HepG2 (cell line): ENCODE measurements at regions not wholly inside any gene's neighbourhood (a gene's known extent, or its start where the extent isn't known, plus 50 kb on each side); places are given as distances from the start of the nearest gene placed in this dataset.

ENCODE experiments used
- ATAC-seq: fragments of 200-7000 bp; cut with Tn5 transposase; 3 replicates; pipeline ENCODE4 v1.9.1; 2020; ENCODE audit warnings: mild to moderate bottlenecking, moderate library complexity
- BruUV-seq: library from RNA; stranded (reverse); fragments of 400-500 nt; replicated peaks from 2 replicates; lab custom pipeline; 2021; lab: Mats Ljungman, UMichigan
- CTCF ChIA-PET: fragments of 300-600 bp; formaldehyde crosslinking; extraction: SDS; loops from one replicate; lab custom pipeline; 2021; ENCODE audit warnings: low total read pairs, inconsistent platforms, low intra/inter-chr PET ratio; lab: Yijun Ruan, JAX
- POLR2A ChIA-PET: fragments of 350-600 bp; sonication (Branson Sonifier 250); formaldehyde crosslinking; loops from one replicate; lab custom pipeline; 2020; ENCODE audit warnings: antibody characterized with exemption, inconsistent platforms; lab: Yijun Ruan, JAX
- DNase-seq: peaks from one replicate; pipeline ENCODE4 v3.0.0-alpha.2; 2015; ENCODE audit warnings: low spot score
- FAIRE-seq: peaks from 3 replicates; lab custom pipeline; 2011; peaks lifted over from hg19 to GRCh38; lab: Jason Lieb, UNC
- H2AFZ ChIP-seq: one replicate; pipeline ENCODE4 v1.6.1; 2011; ENCODE audit warnings: low read length, inconsistent platforms
- H3K27ac ChIP-seq: fragments of 300-600 bp; 3 replicates; pipeline ENCODE4 v1.8.0; 2011; ENCODE audit warnings: mixed run types, mild to moderate bottlenecking, mixed read lengths, low read length, inconsistent platforms; ENCODE audit not compliant: insufficient read depth; ENCODE audit errors: extremely low read length
- H3K27me3 ChIP-seq, 2 experiments: fragments of 200-600 bp in 1 of 2; 2 replicates in 1 of 2; 3 replicates in 1 of 2; pipeline versions ENCODE4 v1.6.0 to v1.8.0; 2011; ENCODE audit warnings: low read length in 2 of 2, mild to moderate bottlenecking in 2 of 2, moderate library complexity in 2 of 2, inconsistent platforms in 1 of 2; ENCODE audit not compliant: insufficient read depth in 2 of 2, control insufficient read depth in 1 of 2
- H3K36me3 ChIP-seq, 2 experiments: fragments of 200-600 bp in 1 of 2; replicated peaks in 1 of 2; 2 replicates in 1 of 2; 3 replicates in 1 of 2; pipeline versions ENCODE4 v1.5.1 to v1.8.0; 2011; ENCODE audit warnings: low read length in 2 of 2, inconsistent platforms in 1 of 2; ENCODE audit not compliant: insufficient read depth in 2 of 2, control insufficient read depth in 1 of 2
- H3K4me1 ChIP-seq: 2 replicates; pipeline ENCODE4 v1.5.1; 2012; ENCODE audit warnings: low read length, inconsistent platforms; ENCODE audit not compliant: insufficient read depth
- H3K4me2 ChIP-seq: 2 replicates; pipeline ENCODE4 v1.6.0; 2011; ENCODE audit warnings: low read depth, low read length, inconsistent platforms
- H3K4me3 ChIP-seq, 3 experiments: fragments of 200-600 bp in 1 of 3; sonication (generic), shearing (Covaris generic) in 1 of 3; replicated peaks in 1 of 3; 2 replicates each; pipeline ENCODE4 v1.5.1; 2011 to 2016; ENCODE audit warnings: low read length in 3 of 3, inconsistent platforms in 2 of 3, low read depth in 2 of 3, mild to moderate bottlenecking in 2 of 3, control low read depth in 1 of 3, mixed read lengths in 1 of 3; ENCODE audit not compliant: insufficient read depth in 1 of 3
- H3K79me2 ChIP-seq: one replicate; pipeline ENCODE4 v1.6.1; 2011; ENCODE audit warnings: low read length, inconsistent platforms; ENCODE audit not compliant: insufficient read depth
- H3K9ac ChIP-seq: 2 replicates; pipeline ENCODE4 v1.6.0; 2011; ENCODE audit warnings: mild to moderate bottlenecking, low read depth, low read length, inconsistent platforms; ENCODE audit not compliant: insufficient read depth
- H3K9me3 ChIP-seq: 2 replicates; pipeline ENCODE4 v1.5.1; 2012; ENCODE audit warnings: mild to moderate bottlenecking, low read length
- H4K20me1 ChIP-seq: 2 replicates; pipeline ENCODE4 v1.6.0; 2011; ENCODE audit warnings: inconsistent platforms, mild to moderate bottlenecking, low read length, moderate library complexity; ENCODE audit not compliant: insufficient read depth
- ARID2 ChIP-seq: sonication (generic); formaldehyde crosslinking; IDR thresholded peaks from 2 replicates; pipeline ENCODE4 v1.8.1; 2022; ENCODE audit warnings: mild to moderate bottlenecking, missing genetic modification reagents, borderline replicate concordance
- ATF7 ChIP-seq, 2 experiments: fragments of 450-650 bp in 1 of 2; sonication (generic) in 1 of 2; formaldehyde crosslinking in 1 of 2; IDR thresholded peaks; 2 replicates each; pipeline versions ENCODE4 v1.4.0 to v1.6.1; 2016 to 2020; ENCODE audit warnings: antibody characterized with exemption in 1 of 2, mild to moderate bottlenecking in 1 of 2, missing genetic modification reagents in 1 of 2
- HNRNPH1 ChIP-seq: fragments of 200-400 bp; formaldehyde crosslinking; optimal IDR thresholded peaks from 2 replicates; pipeline ENCODE3; 2017; ENCODE audit warnings: mild to moderate bottlenecking, low read depth, low read length
- JDP2 ChIP-seq: sonication (generic); formaldehyde crosslinking; IDR thresholded peaks from 2 replicates; pipeline ENCODE4 v1.8.1; 2022; ENCODE audit warnings: missing genetic modification reagents, borderline replicate concordance
- MAFF ChIP-seq: IDR thresholded peaks from 2 replicates; pipeline ENCODE4 v1.6.1; 2011; ENCODE audit warnings: low read depth, low read length, improper control_type of control experiment
- MAFK ChIP-seq, 2 experiments: IDR thresholded peaks in 1 of 2; conservative IDR thresholded peaks in 1 of 2; 2 replicates each; pipeline ENCODE4 v1.6.1; 2011; ENCODE audit warnings: improper control_type of control experiment in 2 of 2, low read length in 2 of 2
- RFX3 ChIP-seq: IDR thresholded peaks from 2 replicates; pipeline ENCODE4 v1.6.1; 2016; ENCODE audit warnings: missing biosample characterization, missing genetic modification reagents
- ZBTB42 ChIP-seq: sonication (generic); formaldehyde crosslinking; IDR thresholded peaks from 2 replicates; pipeline ENCODE4 v1.5.0; 2020; ENCODE audit warnings: mild to moderate bottlenecking, missing genetic modification reagents
- ZFP36 ChIP-seq: fragments of 150-350 bp; IDR thresholded peaks from 2 replicates; pipeline ENCODE4 v1.6.1; 2018; ENCODE audit warnings: borderline replicate concordance, low read length, low read depth; ENCODE audit not compliant: partially characterized antibody
- ZFP82 ChIP-seq: sonication (generic); formaldehyde crosslinking; IDR thresholded peaks from 2 replicates; pipeline ENCODE4 v1.5.1; 2020; ENCODE audit warnings: mild to moderate bottlenecking, missing genetic modification reagents, borderline replicate concordance
- ZNF569 ChIP-seq: sonication (generic); formaldehyde crosslinking; IDR thresholded peaks from 2 replicates; pipeline ENCODE4 v1.5.0; 2020; ENCODE audit warnings: mild to moderate bottlenecking, missing genetic modification reagents, moderate library complexity, borderline replicate concordance
- ZNF616 ChIP-seq: sonication (generic); formaldehyde crosslinking; IDR thresholded peaks from 2 replicates; pipeline ENCODE4 v1.5.0; 2020; ENCODE audit warnings: low read depth, mild to moderate bottlenecking, missing genetic modification reagents
- WGBS: methylation state at CpG from one replicate; pipeline ENCODE4 v1.1.6; 2017; ENCODE audit warnings: low lambda C conversion rate; 5-methylcytosine and 5-hydroxymethylcytosine counted together
- in situ Hi-C: cut with HindIII; loops from 2 replicates; pipeline ENCODE4 v1.10.0; 2017; ENCODE audit warnings: low pct_unique_long_range_greater_than_20kb; ENCODE audit not compliant: extremely low pct_ligation_motif_present
- intact Hi-C: fragments of 100-400 bp; cut with micrococcal nuclease; formaldehyde crosslinking; loops from one replicate; pipeline ENCODE4 v1.10.0; 2022; ENCODE audit not compliant: unreplicated experiment
- TF ChIP-seq, protein P1 (sequence below): sonication (generic); formaldehyde crosslinking; IDR thresholded peaks from 2 replicates; pipeline ENCODE4 v1.4.0; 2020; ENCODE audit warnings: mild to moderate bottlenecking, low read depth, missing genetic modification reagents
- TF ChIP-seq, protein P2 (sequence below): IDR thresholded peaks from 2 replicates; pipeline ENCODE4 v1.6.1; 2016
- TF ChIP-seq, protein P3 (sequence below): sonication (generic); formaldehyde crosslinking; IDR thresholded peaks from 2 replicates; pipeline ENCODE4 v1.4.0; 2020; ENCODE audit warnings: missing genetic modification reagents
- TF ChIP-seq, protein P4 (sequence below): sonication (generic); formaldehyde crosslinking; IDR thresholded peaks from 2 replicates; pipeline ENCODE4 v1.5.0; 2020; ENCODE audit warnings: missing genetic modification reagents

DNA sequence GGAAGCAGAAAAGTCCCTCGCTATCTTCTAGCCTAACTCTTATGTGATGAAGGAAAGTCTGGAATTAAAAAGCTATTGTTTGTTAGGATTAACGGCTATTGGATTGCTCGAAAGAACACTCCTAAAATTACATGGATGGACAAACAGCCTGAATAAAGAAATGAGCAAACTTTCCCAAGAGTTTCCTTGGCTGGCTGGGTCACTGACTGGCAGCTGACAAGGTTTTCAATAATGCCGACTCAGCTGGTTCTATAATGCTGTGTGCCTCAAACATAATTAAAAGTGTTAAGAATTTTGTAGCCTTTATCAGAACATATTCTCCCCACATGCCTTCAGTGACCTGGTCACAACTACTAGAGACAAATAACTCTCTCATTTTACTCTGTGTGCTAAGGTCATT lies 142.9 kb upstream of the ADAMTS9 start:
- in situ Hi-C loops: no loop called here

DNA sequence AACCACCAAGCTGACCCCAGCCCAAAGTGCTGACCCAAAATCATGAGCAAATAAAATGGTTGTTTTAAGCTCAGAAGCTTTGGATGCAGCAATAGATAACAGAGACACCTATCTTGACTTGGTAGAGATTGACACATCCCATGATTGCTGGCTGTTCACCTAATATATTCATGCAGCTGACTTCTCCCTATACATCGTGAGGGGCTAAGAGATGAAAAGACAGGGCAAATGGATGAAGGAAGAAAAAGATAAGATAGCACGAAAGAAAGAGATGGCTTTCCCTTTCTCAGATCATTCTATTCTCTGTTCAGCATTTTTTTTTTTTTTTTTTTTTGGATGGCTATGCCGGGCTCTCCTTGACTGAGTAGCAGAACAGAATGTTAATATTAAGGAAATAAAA lies 141.5 kb upstream of the ADAMTS9 start:
- Histone ChIP-seq H3K27me3 (no peaks in the 10 kb centered on the region), H3K79me2 (no peaks in the 10 kb centered on the region), H3K27ac (no peak overlapping the region), H3K4me1 (no peaks in the 10 kb centered on the region), H3K9ac (no peak overlapping the region), H4K20me1 (no peaks in the 10 kb centered on the region), H2AFZ (no peak overlapping the region), H3K9me3 (no peaks in the 10 kb centered on the region), H3K4me3 (no peak overlapping the region), H3K36me3 (no peaks in the 10 kb centered on the region), H3K4me2 (no peak overlapping the region)
- in situ Hi-C loops: no loop called here
- no TSS peak for BruUV-seq
- CTCF ChIA-PET: no interaction called here
- ATAC-seq: no peak
- WGBS: 5% methylated on average over 3 of the region's 3 CpGs
- intact Hi-C loops: no loop called here
- POLR2A ChIA-PET: no interaction called here
- DNase-seq: no peak
- TF ChIP-seq, protein P1, sequence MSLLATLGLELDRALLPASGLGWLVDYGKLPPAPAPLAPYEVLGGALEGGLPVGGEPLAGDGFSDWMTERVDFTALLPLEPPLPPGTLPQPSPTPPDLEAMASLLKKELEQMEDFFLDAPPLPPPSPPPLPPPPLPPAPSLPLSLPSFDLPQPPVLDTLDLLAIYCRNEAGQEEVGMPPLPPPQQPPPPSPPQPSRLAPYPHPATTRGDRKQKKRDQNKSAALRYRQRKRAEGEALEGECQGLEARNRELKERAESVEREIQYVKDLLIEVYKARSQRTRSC (CRISPR knock-in tag): no peak
- no peak for TF ChIP-seq HNRNPH1
- TF ChIP-seq ZFP36: no peak
- no peak for TF ChIP-seq ZFP82 (CRISPR knock-in tag)
- no peak for TF ChIP-seq ZNF616 (CRISPR knock-in tag)
- no peak for TF ChIP-seq ARID2
- TF ChIP-seq, protein P2, sequence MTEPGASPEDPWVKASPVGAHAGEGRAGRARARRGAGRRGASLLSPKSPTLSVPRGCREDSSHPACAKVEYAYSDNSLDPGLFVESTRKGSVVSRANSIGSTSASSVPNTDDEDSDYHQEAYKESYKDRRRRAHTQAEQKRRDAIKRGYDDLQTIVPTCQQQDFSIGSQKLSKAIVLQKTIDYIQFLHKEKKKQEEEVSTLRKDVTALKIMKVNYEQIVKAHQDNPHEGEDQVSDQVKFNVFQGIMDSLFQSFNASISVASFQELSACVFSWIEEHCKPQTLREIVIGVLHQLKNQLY: no peak
- TF ChIP-seq ZNF569: no peak
- no peak for TF ChIP-seq ATF7 (IDR thresholded peaks at IDR 0.05)
- TF ChIP-seq ATF7 (CRISPR knock-in tag; IDR thresholded peaks at IDR 0.05): no peak
- no peak for TF ChIP-seq ZBTB42
- TF ChIP-seq RFX3 (CRISPR knock-in tag): no peak
- TF ChIP-seq JDP2 (CRISPR knock-in tag): no peak
- TF ChIP-seq, protein P3, sequence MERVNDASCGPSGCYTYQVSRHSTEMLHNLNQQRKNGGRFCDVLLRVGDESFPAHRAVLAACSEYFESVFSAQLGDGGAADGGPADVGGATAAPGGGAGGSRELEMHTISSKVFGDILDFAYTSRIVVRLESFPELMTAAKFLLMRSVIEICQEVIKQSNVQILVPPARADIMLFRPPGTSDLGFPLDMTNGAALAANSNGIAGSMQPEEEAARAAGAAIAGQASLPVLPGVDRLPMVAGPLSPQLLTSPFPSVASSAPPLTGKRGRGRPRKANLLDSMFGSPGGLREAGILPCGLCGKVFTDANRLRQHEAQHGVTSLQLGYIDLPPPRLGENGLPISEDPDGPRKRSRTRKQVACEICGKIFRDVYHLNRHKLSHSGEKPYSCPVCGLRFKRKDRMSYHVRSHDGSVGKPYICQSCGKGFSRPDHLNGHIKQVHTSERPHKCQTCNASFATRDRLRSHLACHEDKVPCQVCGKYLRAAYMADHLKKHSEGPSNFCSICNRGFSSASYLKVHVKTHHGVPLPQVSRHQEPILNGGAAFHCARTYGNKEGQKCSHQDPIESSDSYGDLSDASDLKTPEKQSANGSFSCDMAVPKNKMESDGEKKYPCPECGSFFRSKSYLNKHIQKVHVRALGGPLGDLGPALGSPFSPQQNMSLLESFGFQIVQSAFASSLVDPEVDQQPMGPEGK (CRISPR knock-in tag): no peak
- FAIRE-seq: no peak

More for the DNA sequence above, 142.9 kb upstream of the ADAMTS9 start:
- WGBS: 47% methylated on average over 4 of the region's 4 CpGs
- ChIA-PET CTCF (no interaction called here), POLR2A (no interaction called here)
- Histone ChIP-seq H3K27ac (no peak overlapping the region), H3K36me3 (no peaks in the 10 kb centered on the region), H2AFZ (no peak overlapping the region), H3K9ac (no peak overlapping the region), H3K27me3 (no peaks in the 10 kb centered on the region), H3K4me2 (no peak overlapping the region), H3K4me1 (no peaks in the 10 kb centered on the region), H4K20me1 (no peaks in the 10 kb centered on the region), H3K4me3 (no peak overlapping the region), H3K9me3 (no peaks in the 10 kb centered on the region), H3K79me2 (no peaks in the 10 kb centered on the region)
- intact Hi-C loops: no loop called here
- DNase-seq: no peak
- TF ChIP-seq MAFF (peak; percentile 99), MAFK (conservative IDR thresholded peaks at IDR 0.05 in 1 of 2, IDR thresholded peaks at IDR 0.05 in 1 of 2; ENCODE audit: low read length in 2 of 2) (peak; percentile 97 to 99)
- TF ChIP-seq, protein P4, sequence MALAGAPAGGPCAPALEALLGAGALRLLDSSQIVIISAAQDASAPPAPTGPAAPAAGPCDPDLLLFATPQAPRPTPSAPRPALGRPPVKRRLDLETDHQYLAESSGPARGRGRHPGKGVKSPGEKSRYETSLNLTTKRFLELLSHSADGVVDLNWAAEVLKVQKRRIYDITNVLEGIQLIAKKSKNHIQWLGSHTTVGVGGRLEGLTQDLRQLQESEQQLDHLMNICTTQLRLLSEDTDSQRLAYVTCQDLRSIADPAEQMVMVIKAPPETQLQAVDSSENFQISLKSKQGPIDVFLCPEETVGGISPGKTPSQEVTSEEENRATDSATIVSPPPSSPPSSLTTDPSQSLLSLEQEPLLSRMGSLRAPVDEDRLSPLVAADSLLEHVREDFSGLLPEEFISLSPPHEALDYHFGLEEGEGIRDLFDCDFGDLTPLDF: no peak
- no peak for FAIRE-seq
- ATAC-seq: no peak
- no TSS peak for BruUV-seq
